ENCODE measurements at regions not wholly inside any gene's neighbourhood (a gene's known extent, or its start where the extent isn't known, plus 50 kb on each side); places are given as distances from the start of the nearest gene placed in this dataset.

GRCh38 chr10:52570490-52570889 lies 202.1 kb downstream of the MBL2 start:
- no peaks in the 10 kb centered on the region for H3K79me2 ChIP-seq (ENCODE audit: control insufficient read depth, insufficient read depth, low read length)
- H2AFZ ChIP-seq (ENCODE audit: low read depth, low read length) = no peak overlapping the region
- POLR2A ChIA-PET = interaction anchor here (1.0 kb wide), 1 partner anchor 8 kb away, joined by 3 read pairs; no protein-coding TSS in a partner anchor
- no peaks in the 10 kb centered on the region for H4K20me1 ChIP-seq (replicated peaks; ENCODE audit: control insufficient read depth, extremely low read depth, insufficient read depth, low read length)
- intact Hi-C loops (cut with micrococcal nuclease) (no loop called here), dilution Hi-C loops (cut with MboI; ENCODE audit: extremely low pct_ligation_motif_present, low sequenced_read_pairs) (no loop called here)
- FAIRE-seq (no peak), DNase-seq (ENCODE audit: low read depth, low spot score) (no peak)
- no peak overlapping the region for H3K27ac ChIP-seq (ENCODE audit: insufficient read depth, low read depth, low read length)
- H3K4me2 ChIP-seq (ENCODE audit: insufficient read depth, low read length) = no peak overlapping the region
- CTCF ChIA-PET = interaction anchor here (0.6 to 2.8 kb wide), 8 partner anchors 8 to 263 kb away, joined by 3 to 28 read pairs (median 4); partner anchors contain the start of gene DKK1
- no peak overlapping the region for H3K9ac ChIP-seq (replicated peaks; ENCODE audit: extremely low read depth, insufficient read depth, low read length)
- no peak overlapping the region for H3K4me3 ChIP-seq (replicated peaks in 1 of 3; ENCODE audit: insufficient read depth in 1 of 3, low read depth in 1 of 3, low read length in 3 of 3)
- no peaks in the 10 kb centered on the region for H3K9me1 ChIP-seq (replicated peaks; ENCODE audit: control insufficient read depth, extremely low read depth, insufficient read depth, low read length)
- TF ChIP-seq MAX (IDR thresholded peaks at IDR 0.05; ENCODE audit: insufficient read depth, insufficient read length) (no peak), CTCF (IDR thresholded peaks at IDR 0.05; ENCODE audit: extremely low read depth in 1 of 2, insufficient read depth in 1 of 2, low read depth in 1 of 2, low read length in 2 of 2) (no peak), EZH2 (IDR thresholded peaks at IDR 0.05; ENCODE audit: borderline replicate concordance, low read depth, low read length, severe bottlenecking) (no peak), POLR2A (IDR thresholded peaks at IDR 0.05; ENCODE audit: low read depth, low read length) (no peak), GATA2 (IDR thresholded peaks at IDR 0.05; ENCODE audit: insufficient read depth, insufficient read length, low read depth, low read length) (no peak), MYC (IDR thresholded peaks at IDR 0.05; ENCODE audit: low read depth, low read length) (no peak), FOS (IDR thresholded peaks at IDR 0.05; ENCODE audit: borderline replicate concordance, insufficient read depth, low read length) (no peak), POLR2AphosphoS5 (IDR thresholded peaks at IDR 0.05; ENCODE audit: insufficient read depth, low read depth, low read length) (no peak), JUN (IDR thresholded peaks at IDR 0.05; ENCODE audit: borderline replicate concordance, insufficient read depth, insufficient read length, low read depth) (no peak)
- no peaks in the 10 kb centered on the region for H3K27me3 ChIP-seq (ENCODE audit: control insufficient read depth in 2 of 2, insufficient read depth in 2 of 2, low read length in 2 of 2)
- H3K9me3 ChIP-seq (replicated peaks; ENCODE audit: control insufficient read depth, insufficient read depth, low read length) = no peaks in the 10 kb centered on the region
- H3K4me1 ChIP-seq (ENCODE audit: control insufficient read depth, extremely low read depth, insufficient read depth, low read length) = peaks cover 27% of the 10 kb centered on the region
- no TSS peak for BruUV-seq (replicated peaks)
- H3K36me3 ChIP-seq (ENCODE audit: control insufficient read depth in 2 of 2, extremely low read depth in 1 of 2, insufficient read depth in 2 of 2, low read length in 2 of 2) = no peaks in the 10 kb centered on the region
